LNCAP (cell line): ENCODE measurements at regions not wholly inside any gene's neighbourhood (a gene's known extent, or its start where the extent isn't known, plus 50 kb on each side); places are given as distances from the start of the nearest gene placed in this dataset.

Source experiments
- TF ChIP-seq, protein P1 (sequence below): fragments of 450-650 bp; IDR thresholded peaks from 2 replicates; pipeline ENCODE4 v1.5.1; 2017; ENCODE audit warnings: mild to moderate bottlenecking

DNA sequence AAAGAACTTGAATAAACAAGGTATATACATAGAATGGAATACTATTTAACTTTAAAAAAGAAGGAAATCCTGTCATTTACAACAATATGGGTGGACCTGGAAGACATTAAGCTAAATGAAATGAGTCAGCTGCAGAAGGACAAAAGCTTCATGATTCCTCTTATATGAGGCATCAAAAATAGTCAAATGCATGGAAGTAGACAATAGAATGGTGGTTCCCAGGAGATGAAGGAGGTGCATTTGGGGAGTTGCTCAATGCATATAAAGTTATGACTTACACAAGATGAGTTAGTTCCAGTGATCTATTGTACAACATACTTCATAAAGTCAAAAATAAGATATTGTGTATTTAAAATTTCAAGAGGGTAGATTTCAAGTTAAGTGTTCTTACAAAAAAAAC lies 426.1 kb upstream of the UBE2E3 start:
- TF ChIP-seq, protein P1, sequence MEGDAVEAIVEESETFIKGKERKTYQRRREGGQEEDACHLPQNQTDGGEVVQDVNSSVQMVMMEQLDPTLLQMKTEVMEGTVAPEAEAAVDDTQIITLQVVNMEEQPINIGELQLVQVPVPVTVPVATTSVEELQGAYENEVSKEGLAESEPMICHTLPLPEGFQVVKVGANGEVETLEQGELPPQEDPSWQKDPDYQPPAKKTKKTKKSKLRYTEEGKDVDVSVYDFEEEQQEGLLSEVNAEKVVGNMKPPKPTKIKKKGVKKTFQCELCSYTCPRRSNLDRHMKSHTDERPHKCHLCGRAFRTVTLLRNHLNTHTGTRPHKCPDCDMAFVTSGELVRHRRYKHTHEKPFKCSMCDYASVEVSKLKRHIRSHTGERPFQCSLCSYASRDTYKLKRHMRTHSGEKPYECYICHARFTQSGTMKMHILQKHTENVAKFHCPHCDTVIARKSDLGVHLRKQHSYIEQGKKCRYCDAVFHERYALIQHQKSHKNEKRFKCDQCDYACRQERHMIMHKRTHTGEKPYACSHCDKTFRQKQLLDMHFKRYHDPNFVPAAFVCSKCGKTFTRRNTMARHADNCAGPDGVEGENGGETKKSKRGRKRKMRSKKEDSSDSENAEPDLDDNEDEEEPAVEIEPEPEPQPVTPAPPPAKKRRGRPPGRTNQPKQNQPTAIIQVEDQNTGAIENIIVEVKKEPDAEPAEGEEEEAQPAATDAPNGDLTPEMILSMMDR = no peak

DNA sequence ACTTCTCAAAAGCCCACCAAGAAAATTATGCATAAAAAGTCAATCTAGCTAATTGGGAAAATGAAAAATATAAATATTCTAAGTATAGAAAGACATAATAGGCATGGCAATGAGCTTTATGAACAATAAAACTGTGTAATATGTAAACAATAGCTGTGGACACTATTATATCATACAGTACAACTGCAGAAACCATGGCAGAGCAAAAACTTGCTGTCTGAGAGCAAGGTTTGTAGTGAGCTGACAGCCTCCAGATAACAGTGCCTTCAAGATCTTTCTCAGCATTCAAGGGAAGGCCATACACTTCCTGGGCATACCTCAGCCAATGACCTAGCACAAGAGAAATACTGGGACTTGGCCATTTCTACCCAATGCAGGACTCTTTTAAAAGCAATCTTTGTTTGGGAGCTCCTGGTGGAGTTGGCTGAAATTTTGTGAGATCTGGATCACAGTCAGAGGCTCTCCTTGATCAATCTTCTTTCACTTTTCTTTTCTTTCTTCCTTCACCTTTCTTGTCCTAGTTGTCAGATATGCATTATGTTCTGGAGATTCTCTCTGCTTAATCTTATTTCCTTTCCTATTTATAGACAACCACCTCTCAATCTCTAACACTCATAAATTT lies 427.2 kb upstream of the UBE2E3 start:
- TF ChIP-seq, protein P1 = no peak

DNA sequence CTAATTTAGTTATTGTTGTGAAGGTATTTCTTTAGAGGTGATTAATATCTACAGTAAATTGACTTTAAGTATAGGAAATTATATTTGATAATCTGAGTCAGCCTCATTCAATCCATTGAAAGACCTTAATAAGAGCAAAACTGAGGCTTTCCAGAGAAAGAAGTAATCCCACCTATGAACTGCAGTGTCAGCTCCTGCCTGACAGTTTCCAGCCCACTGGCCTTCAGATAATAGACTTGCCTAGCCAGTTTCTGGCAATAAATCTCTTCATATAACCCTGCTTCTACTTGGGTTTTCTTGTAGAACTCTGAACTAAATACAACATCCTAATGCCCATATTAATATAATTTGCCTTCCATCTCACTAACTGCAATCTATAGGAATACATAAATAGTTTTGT lies 437.9 kb upstream of the UBE2E3 start:
- TF ChIP-seq, protein P1 = no peak

DNA sequence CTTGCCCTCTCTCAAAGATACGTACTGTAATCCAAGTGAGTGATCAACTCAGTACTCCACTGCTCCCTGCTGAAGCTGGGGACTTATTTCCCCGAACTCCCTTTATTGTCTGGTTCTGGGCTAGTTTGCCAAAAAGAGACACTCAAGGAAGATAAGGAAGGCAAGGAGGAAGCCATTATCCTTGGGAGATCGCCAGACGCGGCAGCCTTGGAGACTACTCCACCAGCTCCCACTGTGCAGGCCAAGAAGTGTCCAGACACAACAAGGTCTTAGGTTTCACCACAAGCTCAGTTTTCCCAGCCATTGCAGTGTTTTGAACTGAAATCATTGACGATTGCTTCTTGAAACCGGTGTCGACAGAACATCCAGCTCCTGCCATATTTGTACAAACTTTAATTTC lies 439.6 kb upstream of the UBE2E3 start:
- TF ChIP-seq, protein P1 = no peak

DNA sequence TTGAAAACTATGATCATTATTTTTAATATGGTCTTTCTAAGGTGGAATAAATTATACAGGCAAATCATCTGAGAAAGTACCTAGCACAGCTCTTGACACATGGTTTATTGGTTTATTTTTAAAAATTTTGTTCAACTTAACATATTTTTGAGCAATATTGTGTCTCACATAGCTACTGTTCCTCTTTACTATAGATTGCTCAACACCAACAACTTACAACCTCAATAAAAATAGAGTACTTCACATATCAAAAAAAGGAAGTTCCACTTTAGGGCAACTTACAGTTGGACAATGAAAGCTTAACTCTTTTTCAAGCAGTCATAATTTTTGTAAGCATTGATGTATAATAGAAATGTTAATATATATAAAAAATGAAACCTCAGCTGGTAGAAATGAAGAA lies 440.9 kb upstream of the UBE2E3 start:
- TF ChIP-seq, protein P1 = no peak

DNA sequence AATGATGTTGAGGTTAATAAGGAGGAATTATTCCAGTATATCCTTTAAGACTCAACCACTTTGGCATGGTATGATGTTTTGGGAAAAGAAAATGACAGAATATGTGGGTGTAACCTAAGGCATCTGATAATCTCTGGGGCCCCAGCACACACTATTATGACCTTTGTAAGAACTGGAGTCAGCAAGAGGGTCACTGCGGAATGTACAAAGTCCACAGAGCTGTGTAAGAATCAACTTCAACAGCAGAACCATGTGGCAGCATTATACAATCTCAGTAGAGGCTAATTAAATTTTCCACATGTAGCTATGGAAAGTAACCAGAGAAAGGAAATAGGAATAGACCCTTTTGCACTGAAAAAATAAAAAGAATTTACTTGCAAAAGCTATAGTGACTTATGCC lies 445.1 kb upstream of the UBE2E3 start:
- TF ChIP-seq, protein P1 = no peak

DNA sequence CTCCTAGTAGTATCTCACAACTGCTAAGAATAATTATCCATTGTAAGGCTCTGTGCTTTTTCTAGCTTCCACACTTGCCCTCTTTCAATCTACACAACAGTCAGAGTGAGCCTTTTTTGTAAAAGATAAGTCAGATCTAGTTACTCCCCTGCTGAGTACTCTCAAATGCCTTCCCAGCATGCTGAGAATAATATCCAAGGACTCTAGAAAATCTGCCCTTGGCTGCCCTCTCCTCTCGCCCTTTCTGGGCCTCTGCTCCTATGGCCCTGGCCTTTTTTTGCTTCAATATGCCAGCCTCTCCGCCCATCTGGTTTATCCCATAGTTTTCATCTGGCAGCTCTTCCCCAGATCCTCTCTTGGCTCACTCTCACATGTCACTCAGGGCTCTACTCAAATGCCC lies 455.9 kb upstream of the UBE2E3 start:
- TF ChIP-seq, protein P1 = no peak
